GM21723 (cell line): ENCODE measurements at regions not wholly inside any gene's neighbourhood (a gene's known extent, or its start where the extent isn't known, plus 50 kb on each side); places are given as distances from the start of the nearest gene placed in this dataset.
"Not testable (repeated sequence)": the region's sequence is repeated elsewhere in the genome, so short reads cannot be mapped to it uniquely, and the experiment has no call there.

ENCODE experiments used
- ATAC-seq: cut with Tn5 transposase; IDR thresholded peaks from one replicate; pipeline ENCODE4 v1.9.1; 2021; ENCODE audit warnings: mild to moderate bottlenecking, moderate library complexity; ENCODE audit not compliant: unreplicated experiment

GRCh38 chr2:39570614-39571013, 95.1 kb upstream of the TMEM178A start:
- no peak for ATAC-seq

- no peak for ATAC-seq
These were observed 94.5 kb upstream of the TMEM178A start for GRCh38 chr2:39571111-39571731.

- no peak for ATAC-seq
These were observed 92.4 kb upstream of the TMEM178A start for GRCh38 chr2:39573276-39573675.

- ATAC-seq: no peak
These were observed 83.9 kb upstream of the TMEM178A start for GRCh38 chr2:39581866-39582265.

- no peak for ATAC-seq
These were observed 82.5 kb upstream of the TMEM178A start for GRCh38 chr2:39583213-39583612.

GRCh38 chr2:39583781-39584180, 81.9 kb upstream of the TMEM178A start:
- ATAC-seq: no peak

- ATAC-seq: no peak
These were observed 81.3 kb upstream of the TMEM178A start for GRCh38 chr2:39584283-39584965.

GRCh38 chr2:39585531-39585930, 80.2 kb upstream of the TMEM178A start:
- ATAC-seq: not testable (repeated sequence)

GRCh38 chr2:39587168-39587567, 78.5 kb upstream of the TMEM178A start:
- no peak for ATAC-seq

- no peak for ATAC-seq
These were observed 78.1 kb upstream of the TMEM178A start for GRCh38 chr2:39587641-39588040.

GRCh38 chr2:39593439-39594393, 72.0 kb upstream of the TMEM178A start:
- ATAC-seq: no peak

- ATAC-seq: no peak
These were observed 70.6 kb upstream of the TMEM178A start for GRCh38 chr2:39595116-39595515.

GRCh38 chr2:39597314-39597713, 68.4 kb upstream of the TMEM178A start:
- ATAC-seq: no peak

GRCh38 chr2:39602616-39603015, 63.1 kb upstream of the TMEM178A start:
- ATAC-seq: no peak

GRCh38 chr2:39603436-39603835, 62.3 kb upstream of the TMEM178A start:
- ATAC-seq: no peak

- ATAC-seq: no peak
These were observed 60.9 kb upstream of the TMEM178A start for GRCh38 chr2:39604866-39605265.

- no peak for ATAC-seq
These were observed 59.1 kb upstream of the TMEM178A start for GRCh38 chr2:39606585-39606984.

GRCh38 chr2:39607538-39608262, 58.0 kb upstream of the TMEM178A start:
- no peak for ATAC-seq

- no peak for ATAC-seq
These were observed 57.5 kb upstream of the TMEM178A start for GRCh38 chr2:39608263-39608575.

GRCh38 chr2:39608686-39609441, 56.9 kb upstream of the TMEM178A start:
- no peak for ATAC-seq
